H1 (cell line): ENCODE measurements at regions not wholly inside any gene's neighbourhood (a gene's known extent, or its start where the extent isn't known, plus 50 kb on each side); places are given as distances from the start of the nearest gene placed in this dataset.

Experiments used
- CTCF ChIA-PET: fragments of 300-600 bp; sonication (Branson Sonifier 250); formaldehyde crosslinking; loops from one replicate; lab custom pipeline; 2021; ENCODE audit not compliant: partially characterized antibody; lab: Charles Lee
- POLR2A ChIA-PET: fragments of 300-600 bp; sonication (Branson Sonifier 250); formaldehyde crosslinking; loops from one replicate; lab custom pipeline; 2021; ENCODE audit warnings: inconsistent platforms; ENCODE audit not compliant: partially characterized antibody; lab: Charles Lee
- DNase-seq, 2 experiments: peaks; one replicate each; pipeline versions ENCODE4 v3.0.0 to v3.0.0-alpha.2; 2010 to 2022; ENCODE audit warnings: low spot score in 2 of 2, low read depth in 1 of 2, mixed read lengths in 1 of 2
- FAIRE-seq: peaks from 2 replicates; lab custom pipeline; 2011; peaks lifted over from hg19 to GRCh38; lab: Jason Lieb, UNC
- H2AFZ ChIP-seq: 2 replicates; pipeline ENCODE4 v1.8.1; 2012; ENCODE audit warnings: low read length, inconsistent platforms
- H2AK5ac ChIP-seq: 2 replicates; pipeline ENCODE4 v1.6.1; 2013; ENCODE audit warnings: low read depth, low read length
- H2BK120ac ChIP-seq: replicated peaks from 2 replicates; pipeline ENCODE3; 2013; ENCODE audit warnings: low read depth, low read length, inconsistent platforms
- H2BK12ac ChIP-seq: 2 replicates; pipeline ENCODE4 v1.6.1; 2013; ENCODE audit warnings: low read depth, low read length
- H2BK15ac ChIP-seq: 2 replicates; pipeline ENCODE4 v1.6.1; 2013; ENCODE audit warnings: low read length
- H2BK20ac ChIP-seq: 2 replicates; pipeline ENCODE4 v1.6.1; 2013; ENCODE audit warnings: low read length
- H2BK5ac ChIP-seq: 2 replicates; pipeline ENCODE4 v1.6.1; 2013; ENCODE audit warnings: low read depth, low read length
- H3K14ac ChIP-seq: 2 replicates; pipeline ENCODE4 v1.6.1; 2013; ENCODE audit warnings: inconsistent platforms; ENCODE audit not compliant: insufficient read length
- H3K18ac ChIP-seq: 2 replicates; pipeline ENCODE4 v1.6.1; 2013; ENCODE audit warnings: low read length; ENCODE audit errors: extremely low read depth
- H3K23ac ChIP-seq: 2 replicates; pipeline ENCODE4 v1.6.1; 2013; ENCODE audit warnings: inconsistent platforms; ENCODE audit not compliant: insufficient read length
- H3K23me2 ChIP-seq: 2 replicates; pipeline ENCODE4 v1.6.1; 2013; ENCODE audit warnings: low read depth, low read length
- H3K27ac ChIP-seq: 2 replicates; pipeline ENCODE4 v1.6.1; 2011; ENCODE audit warnings: low read depth, low read length, inconsistent platforms
- H3K27me3 ChIP-seq, 4 experiments: replicated peaks in 1 of 4; 1 replicate in 1 of 4; 2 replicates in 3 of 4; pipeline versions ENCODE4 v1.6.1 to v1.8.1; 2011 to 2013; ENCODE audit warnings: low read length in 3 of 4, mild to moderate bottlenecking in 3 of 4, inconsistent platforms in 2 of 4, mixed read lengths in 2 of 4, moderate library complexity in 1 of 4; ENCODE audit not compliant: control insufficient read depth in 3 of 4, insufficient read depth in 3 of 4; ENCODE audit errors: extremely low read depth in 1 of 4
- H3K36me3 ChIP-seq, 4 experiments: 2 replicates each; pipeline versions ENCODE4 v1.6.1 to v1.8.1; 2011 to 2013; ENCODE audit warnings: mild to moderate bottlenecking in 4 of 4, low read length in 3 of 4, moderate library complexity in 2 of 4, control low read depth in 1 of 4, inconsistent platforms in 1 of 4; ENCODE audit not compliant: insufficient read depth in 4 of 4, control insufficient read depth in 2 of 4
- H3K4ac ChIP-seq: replicated peaks from 2 replicates; pipeline ENCODE3; 2013; ENCODE audit warnings: low read length, low read depth, mixed read lengths, inconsistent platforms; ENCODE audit not compliant: insufficient read length
- H3K4me1 ChIP-seq, 4 experiments: replicated peaks in 1 of 4; 1 replicate in 1 of 4; 2 replicates in 3 of 4; pipeline versions ENCODE4 v1.6.1 to v1.8.1; 2011 to 2013; ENCODE audit warnings: low read length in 3 of 4, inconsistent platforms in 2 of 4, mixed read lengths in 1 of 4; ENCODE audit not compliant: insufficient read depth in 4 of 4, control insufficient read depth in 3 of 4
- H3K4me2 ChIP-seq, 2 experiments: 2 replicates each; pipeline versions ENCODE4 v1.6.1 to v1.8.1; 2011 to 2013; ENCODE audit warnings: low read depth in 2 of 2, low read length in 2 of 2, control low read depth in 1 of 2, inconsistent platforms in 1 of 2, mild to moderate bottlenecking in 1 of 2; ENCODE audit not compliant: insufficient read depth in 1 of 2
- H3K4me3 ChIP-seq, 4 experiments: fragments of 200-600, 300-600 bp in 1 of 4; sonication (generic), shearing (Covaris generic), sonication (Bioruptor Twin) in 1 of 4; 2 replicates each; pipeline versions ENCODE4 v1.5.1 to v1.8.1; 2011 to 2016; ENCODE audit warnings: low read length in 4 of 4, low read depth in 3 of 4, control low read depth in 2 of 4, inconsistent platforms in 2 of 4, mild to moderate bottlenecking in 2 of 4, mixed read lengths in 1 of 4, moderate library complexity in 1 of 4; ENCODE audit not compliant: insufficient read depth in 2 of 4; ENCODE audit errors: extremely low read depth in 1 of 4
- H3K56ac ChIP-seq: replicated peaks from 2 replicates; pipeline ENCODE3; 2013; ENCODE audit warnings: low read depth, mild to moderate bottlenecking, mixed read lengths, low read length, inconsistent platforms; ENCODE audit not compliant: insufficient read length
- H3K79me1 ChIP-seq: 2 replicates; pipeline ENCODE4 v1.6.1; 2013; ENCODE audit warnings: low read depth, low read length, control low read depth
- H3K79me2 ChIP-seq, 2 experiments: 2 replicates each; pipeline versions ENCODE4 v1.6.1 to v1.8.1; 2012 to 2013; ENCODE audit warnings: low read length in 2 of 2, mild to moderate bottlenecking in 2 of 2, inconsistent platforms in 1 of 2; ENCODE audit not compliant: insufficient read depth in 2 of 2, control insufficient read depth in 1 of 2
- H3K9ac ChIP-seq, 4 experiments: replicated peaks in 1 of 4; 1 replicate in 1 of 4; 2 replicates in 3 of 4; pipeline versions ENCODE4 v1.6.1 to v1.8.1; 2011 to 2013; ENCODE audit warnings: low read depth in 3 of 4, low read length in 3 of 4, control low read depth in 2 of 4, mild to moderate bottlenecking in 2 of 4, moderate library complexity in 2 of 4, inconsistent platforms in 1 of 4; ENCODE audit errors: extremely low read depth in 1 of 4
- H3K9me3 ChIP-seq, 2 experiments: 2 replicates each; pipeline versions ENCODE4 v1.6.1 to v1.8.1; 2012 to 2013; ENCODE audit warnings: mild to moderate bottlenecking in 2 of 2, moderate library complexity in 2 of 2, control low read depth in 1 of 2, inconsistent platforms in 1 of 2, low read depth in 1 of 2, low read length in 1 of 2, mixed read lengths in 1 of 2; ENCODE audit not compliant: insufficient read depth in 2 of 2
- H4K20me1 ChIP-seq, 2 experiments: replicated peaks in 1 of 2; 2 replicates each; pipeline versions ENCODE3 to v1.8.1; 2011 to 2013; ENCODE audit warnings: inconsistent platforms in 2 of 2, low read length in 2 of 2, mild to moderate bottlenecking in 1 of 2; ENCODE audit not compliant: insufficient read depth in 2 of 2, control insufficient read depth in 1 of 2
- H4K5ac ChIP-seq: 2 replicates; pipeline ENCODE4 v1.6.1; 2013; ENCODE audit warnings: low read length, low read depth, mixed read lengths, inconsistent platforms; ENCODE audit not compliant: insufficient read length
- H4K8ac ChIP-seq: 2 replicates; pipeline ENCODE4 v1.8.0; 2013; ENCODE audit warnings: mild to moderate bottlenecking, moderate library complexity, low read length, inconsistent platforms; ENCODE audit not compliant: insufficient read depth; ENCODE audit errors: extremely low read depth
- H4K91ac ChIP-seq: replicated peaks from 2 replicates; pipeline ENCODE3; 2013; ENCODE audit warnings: low read length, mixed read lengths, inconsistent platforms; ENCODE audit not compliant: insufficient read length
- GTF2F1 ChIP-seq: IDR thresholded peaks from 2 replicates; pipeline ENCODE4 v1.6.1; 2012; ENCODE audit warnings: low read depth, low read length, improper control_type of control experiment, borderline replicate concordance
- HDAC6 ChIP-seq: IDR thresholded peaks from one replicate; pipeline ENCODE4 v1.7.1; 2012; ENCODE audit warnings: low read depth, mild to moderate bottlenecking, inconsistent platforms, low read length, moderate library complexity
- KDM1A ChIP-seq: fragments of 200-600, 300-600 bp; sonication (generic); IDR thresholded peaks from 2 replicates; pipeline ENCODE4 v1.7.1; 2016; ENCODE audit warnings: mild to moderate bottlenecking, low read length, borderline replicate concordance
- MAX ChIP-seq: IDR thresholded peaks from 2 replicates; pipeline ENCODE4 v1.6.1; 2012; ENCODE audit warnings: inconsistent platforms
- POU5F1 ChIP-seq: IDR thresholded peaks from 2 replicates; pipeline ENCODE4 v1.6.1; 2011; ENCODE audit warnings: low read depth, mild to moderate bottlenecking, low read length, moderate library complexity
- RNF2 ChIP-seq: fragments of 200-900, 300-1000 bp; sonication (generic); IDR thresholded peaks from 2 replicates; pipeline ENCODE4 v1.7.1; 2016; ENCODE audit warnings: borderline replicate concordance, low read depth, mild to moderate bottlenecking, antibody characterized with exemption, low read length; ENCODE audit not compliant: poor library complexity, severe bottlenecking; ENCODE audit errors: missing control alignments
- SIN3A ChIP-seq, 2 experiments: IDR thresholded peaks in 1 of 2; conservative IDR thresholded peaks in 1 of 2; 2 replicates each; pipeline ENCODE4 v1.6.1; 2011 to 2012; ENCODE audit warnings: low read length in 2 of 2, improper control_type of control experiment in 1 of 2, low read depth in 1 of 2, mild to moderate bottlenecking in 1 of 2
- SIRT6 ChIP-seq: IDR thresholded peaks from one replicate; pipeline ENCODE4 v1.7.1; 2012; ENCODE audit warnings: low read length, inconsistent platforms
- TAF7 ChIP-seq: optimal IDR thresholded peaks from 2 replicates; pipeline ENCODE3; 2011; ENCODE audit warnings: low read depth, mild to moderate bottlenecking, inconsistent platforms, low read length, moderate library complexity, borderline replicate concordance
- WGBS, 2 experiments: shearing (Covaris generic) in 1 of 2; methylation state at CpG; one replicate each; pipeline versions ENCODE4 v1.1.6 to v1.1.7; 2013 to 2015; ENCODE audit warnings: low lambda C conversion rate in 2 of 2, mixed read lengths in 2 of 2, inconsistent platforms in 1 of 2, low coverage in 1 of 2, missing lambda C conversion rate in 1 of 2; ENCODE audit not compliant: insufficient replicate concordance in 2 of 2, insufficient coverage in 1 of 2, insufficient read length in 1 of 2; ENCODE audit errors: extremely low coverage in 1 of 2, missing lambda C conversion rate in 1 of 2; 5-methylcytosine and 5-hydroxymethylcytosine counted together

GRCh38 chr10:10489805-10490571 lies 527.7 kb upstream of the CELF2 start:
- 96% methylated on average over 1 of the region's 1 CpG; no CpG with 5 or more reads in 1 of the 2 experiments for WGBS, 2 experiments

More at GRCh38 chr10:10489805-10490571, 527.7 kb upstream of the CELF2 start:
- Histone ChIP-seq H3K14ac (no peak overlapping the region), H3K9ac (no peak overlapping the region), H3K27me3 (peaks cover 0 to 1% (median 0%) of the 10 kb centered on the region in 4 experiments; a peak in 1 of 7 replicates), H2AK5ac (no peak overlapping the region), H2AFZ (no peak overlapping the region), H3K36me3 (no peaks in the 10 kb centered on the region), H2BK120ac (no peak overlapping the region), H3K27ac (no peak overlapping the region), H3K56ac (no peak overlapping the region), H2BK12ac (no peak overlapping the region), H3K9me3 (no peaks in the 10 kb centered on the region), H3K4me1 (no peaks in the 10 kb centered on the region), H3K4me3 (no peak overlapping the region), H3K4ac (no peak overlapping the region), H3K23ac (no peak overlapping the region), H3K23me2 (no peaks in the 10 kb centered on the region), H2BK20ac (no peak overlapping the region), H4K8ac (no peak overlapping the region), H4K91ac (no peak overlapping the region), H3K79me1 (no peaks in the 10 kb centered on the region), H2BK5ac (no peak overlapping the region), H4K20me1 (no peaks in the 10 kb centered on the region), H3K79me2 (no peaks in the 10 kb centered on the region), H3K18ac (no peak overlapping the region), H4K5ac (no peak overlapping the region), H2BK15ac (no peak overlapping the region), H3K4me2 (no peak overlapping the region)
- DNase-seq (no peak), FAIRE-seq (no peak)
- ChIA-PET CTCF (no interaction called here), POLR2A (no interaction called here)
- TF ChIP-seq TAF7 (no peak), MAX (no peak), GTF2F1 (no peak), HDAC6 (no peak), RNF2 (no peak), SIN3A (conservative IDR thresholded peaks at IDR 0.05 in 1 of 2, IDR thresholded peaks at IDR 0.05 in 1 of 2; ENCODE audit: low read depth in 1 of 2, low read length in 2 of 2) (no peak), KDM1A (no peak), POU5F1 (no peak), SIRT6 (no peak)
